ENCODE measurements at regions not wholly inside any gene's neighbourhood (a gene's known extent, or its start where the extent isn't known, plus 50 kb on each side); places are given as distances from the start of the nearest gene placed in this dataset.

DNA sequence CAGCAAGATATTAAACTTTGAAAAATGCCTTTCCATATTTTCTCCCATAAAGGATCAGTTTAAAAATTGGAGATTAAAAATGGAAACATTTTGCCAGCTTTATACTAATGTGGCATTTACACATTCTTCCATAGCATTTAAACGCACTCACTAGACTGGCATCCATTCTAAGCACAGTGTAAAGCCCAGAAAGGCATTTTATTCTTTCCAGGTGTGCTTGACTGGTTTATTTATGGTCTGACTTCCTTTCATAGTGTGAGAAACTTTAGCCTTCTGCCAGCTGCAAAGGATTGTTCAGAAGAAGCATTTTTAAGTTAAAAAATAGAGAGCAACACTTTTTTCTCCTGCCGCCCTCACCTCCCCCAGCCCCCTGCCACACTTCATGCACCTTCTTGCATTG is 271.7 kb upstream of the PSMD7 start:
- Histone ChIP-seq H3K4me1 (ENCODE audit: insufficient read depth, low read length) (peaks cover 46% of the 10 kb centered on the region), H3K36me3 (ENCODE audit: insufficient read depth, low read length) (no peaks in the 10 kb centered on the region), H3K9me3 (ENCODE audit: control insufficient read depth, insufficient read depth, low read length) (no peaks in the 10 kb centered on the region), H3K9ac (ENCODE audit: low read depth, low read length) (no peak overlapping the region)

DNA sequence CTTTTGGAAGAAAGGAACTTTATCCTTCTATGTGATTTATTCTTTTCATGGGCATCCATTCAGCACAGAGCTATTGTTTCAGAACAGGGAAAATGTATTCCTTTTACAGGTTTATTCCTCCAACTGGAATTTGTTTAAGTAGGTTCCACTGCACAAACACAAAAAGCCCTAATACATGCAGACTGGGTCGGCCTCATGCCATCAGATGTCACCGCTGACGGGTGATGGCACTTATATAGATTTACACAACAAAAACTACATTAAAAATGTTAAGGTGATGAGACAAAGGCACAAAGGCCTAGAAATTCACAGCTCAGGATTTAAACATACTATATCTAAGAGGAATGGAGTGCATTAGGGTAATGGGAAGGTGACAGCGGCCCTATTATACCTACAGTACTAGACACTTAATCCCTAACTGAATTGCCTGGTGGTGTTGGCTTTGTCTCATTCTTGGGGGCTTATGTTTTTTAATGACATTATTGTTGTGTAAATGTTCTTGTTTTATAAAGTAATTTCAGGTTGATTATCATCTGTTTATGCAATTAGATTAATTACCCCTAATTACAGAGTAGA is 276.4 kb upstream of the PSMD7 start:
- Histone ChIP-seq H3K4me1 (ENCODE audit: insufficient read depth, low read length) (peaks cover 17% of the 10 kb centered on the region; the same call in 1 of the 2 replicates), H3K9ac (ENCODE audit: low read depth, low read length) (no peak overlapping the region), H3K36me3 (ENCODE audit: insufficient read depth, low read length) (no peaks in the 10 kb centered on the region), H3K9me3 (ENCODE audit: control insufficient read depth, insufficient read depth, low read length) (no peaks in the 10 kb centered on the region)

GRCh38 chr16:74019612-74020011 is 277.0 kb upstream of the PSMD7 start:
- peaks cover 14% of the 10 kb centered on the region; the same call in 1 of the 2 replicates for H3K4me1 ChIP-seq (ENCODE audit: insufficient read depth, low read length)
- no peaks in the 10 kb centered on the region for H3K9me3 ChIP-seq (ENCODE audit: control insufficient read depth, insufficient read depth, low read length)
- H3K9ac ChIP-seq (ENCODE audit: low read depth, low read length), result no peak overlapping the region
- no peaks in the 10 kb centered on the region for H3K36me3 ChIP-seq (ENCODE audit: insufficient read depth, low read length)

DNA sequence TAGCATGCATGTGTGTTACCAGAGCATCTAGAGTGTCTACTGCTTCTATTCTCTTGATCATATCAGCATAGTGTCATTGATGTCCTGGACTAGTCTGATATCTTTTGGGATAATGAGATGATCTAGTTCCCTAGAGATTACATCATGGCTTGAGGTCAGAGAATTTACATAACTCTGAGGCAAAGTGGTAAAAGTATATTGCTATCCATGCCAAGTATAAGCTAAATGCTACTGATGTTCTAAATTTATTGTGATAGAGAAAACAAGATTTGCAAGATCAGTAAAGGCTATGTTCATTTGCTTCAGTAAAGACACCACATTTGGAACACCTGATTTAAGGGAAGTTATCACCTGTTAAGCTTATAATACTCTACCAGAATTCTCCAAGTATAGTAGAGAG is 280.7 kb upstream of the PSMD7 start:
- H3K36me3 ChIP-seq (ENCODE audit: insufficient read depth, low read length), result no peaks in the 10 kb centered on the region
- H3K9ac ChIP-seq (ENCODE audit: low read depth, low read length), result no peak overlapping the region
- H3K9me3 ChIP-seq (ENCODE audit: control insufficient read depth, insufficient read depth, low read length), result no peaks in the 10 kb centered on the region
- H3K4me1 ChIP-seq (ENCODE audit: insufficient read depth, low read length), result peaks cover 14% of the 10 kb centered on the region; the same call in 1 of the 2 replicates

DNA sequence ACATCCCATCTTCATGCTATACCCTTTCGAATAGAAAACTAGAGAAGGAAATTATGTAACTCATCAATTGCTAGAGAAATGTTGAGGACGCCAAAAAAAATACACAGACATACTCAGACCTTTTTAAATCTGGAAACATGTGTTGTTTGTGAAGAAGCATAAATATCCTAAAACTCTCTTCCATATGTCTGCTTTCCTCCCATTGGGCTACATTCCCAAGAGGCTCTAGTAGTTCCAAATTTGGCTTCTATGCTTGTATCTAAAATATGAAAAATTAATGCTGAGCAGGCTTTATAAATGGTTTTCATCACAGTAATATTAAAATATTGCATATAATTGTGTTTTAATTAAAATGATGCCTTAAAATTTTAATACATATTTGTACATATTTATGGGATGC is 297.9 kb upstream of the PSMD7 start:
- Histone ChIP-seq H3K4me1 (ENCODE audit: insufficient read depth, low read length) (no peaks in the 10 kb centered on the region), H3K9me3 (ENCODE audit: control insufficient read depth, insufficient read depth, low read length) (no peaks in the 10 kb centered on the region; the same call in 1 of the 2 replicates), H3K36me3 (ENCODE audit: insufficient read depth, low read length) (no peaks in the 10 kb centered on the region), H3K9ac (ENCODE audit: low read depth, low read length) (no peak overlapping the region)

- no peaks in the 10 kb centered on the region for H3K36me3 ChIP-seq (ENCODE audit: insufficient read depth, low read length)
- H3K4me1 ChIP-seq (ENCODE audit: insufficient read depth, low read length), result no peaks in the 10 kb centered on the region
- no peak overlapping the region for H3K9ac ChIP-seq (ENCODE audit: low read depth, low read length)
- no peaks in the 10 kb centered on the region; the same call in 1 of the 2 replicates for H3K9me3 ChIP-seq (ENCODE audit: control insufficient read depth, insufficient read depth, low read length)
Observed at GRCh38 chr16:73997971-73998370, 298.6 kb upstream of the PSMD7 start.

DNA sequence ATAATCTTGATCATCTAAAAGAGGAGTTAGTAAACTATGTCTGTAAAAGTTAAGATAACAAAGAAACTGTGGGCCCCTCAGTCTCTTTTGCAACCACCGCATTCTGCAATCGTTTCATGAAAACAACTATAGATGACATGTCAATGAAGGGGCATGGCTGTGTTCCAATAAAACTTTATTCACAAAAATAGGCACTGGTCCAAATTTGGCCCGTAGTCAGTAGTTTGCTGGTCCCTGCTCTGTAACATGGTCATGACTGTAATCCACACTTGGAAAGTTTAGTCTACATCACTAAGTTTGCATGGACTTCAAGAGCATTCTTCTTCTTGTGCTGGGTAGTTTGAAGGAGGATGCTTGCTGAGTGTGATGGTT is 299.3 kb upstream of the PSMD7 start:
- no peak overlapping the region for H3K9ac ChIP-seq (ENCODE audit: low read depth, low read length)
- H3K36me3 ChIP-seq (ENCODE audit: insufficient read depth, low read length), result no peaks in the 10 kb centered on the region
- H3K4me1 ChIP-seq (ENCODE audit: insufficient read depth, low read length), result no peaks in the 10 kb centered on the region
- no peaks in the 10 kb centered on the region; the same call in 1 of the 2 replicates for H3K9me3 ChIP-seq (ENCODE audit: control insufficient read depth, insufficient read depth, low read length)

GRCh38 chr16:73996624-73997339 is 299.8 kb upstream of the PSMD7 start:
- no peak overlapping the region for H3K9ac ChIP-seq (ENCODE audit: low read depth, low read length)
- H3K4me1 ChIP-seq (ENCODE audit: insufficient read depth, low read length), result no peaks in the 10 kb centered on the region
- no peaks in the 10 kb centered on the region; the same call in 1 of the 2 replicates for H3K9me3 ChIP-seq (ENCODE audit: control insufficient read depth, insufficient read depth, low read length)
- H3K36me3 ChIP-seq (ENCODE audit: insufficient read depth, low read length), result no peaks in the 10 kb centered on the region

DNA sequence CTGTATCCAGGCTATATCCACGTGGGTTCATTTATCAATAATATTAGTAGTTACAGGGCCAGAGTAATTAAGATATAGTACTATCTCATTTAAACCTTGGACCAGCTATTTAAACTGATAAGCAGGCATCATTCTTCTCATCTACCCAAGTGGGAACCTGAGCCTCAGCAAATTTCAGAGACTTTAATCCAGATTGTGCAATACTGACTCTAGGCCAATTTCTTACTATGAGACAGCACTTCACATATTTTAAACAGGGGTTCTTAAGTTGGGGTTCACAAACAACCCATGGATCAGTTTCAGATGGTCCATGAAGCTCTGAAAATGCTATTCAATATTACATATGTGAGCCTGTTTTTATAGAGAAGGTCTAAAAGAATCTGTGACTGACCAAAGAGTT is 302.7 kb upstream of the PSMD7 start:
- Histone ChIP-seq H3K9ac (ENCODE audit: low read depth, low read length) (no peak overlapping the region), H3K36me3 (ENCODE audit: insufficient read depth, low read length) (no peaks in the 10 kb centered on the region), H3K4me1 (ENCODE audit: insufficient read depth, low read length) (no peaks in the 10 kb centered on the region), H3K9me3 (ENCODE audit: control insufficient read depth, insufficient read depth, low read length) (no peaks in the 10 kb centered on the region; the same call in 1 of the 2 replicates)

GRCh38 chr16:73978407-73978784 is 318.2 kb upstream of the PSMD7 start:
- H3K4me1 ChIP-seq (ENCODE audit: insufficient read depth, low read length), result no peaks in the 10 kb centered on the region
- no peaks in the 10 kb centered on the region for H3K9me3 ChIP-seq (ENCODE audit: control insufficient read depth, insufficient read depth, low read length)

DNA sequence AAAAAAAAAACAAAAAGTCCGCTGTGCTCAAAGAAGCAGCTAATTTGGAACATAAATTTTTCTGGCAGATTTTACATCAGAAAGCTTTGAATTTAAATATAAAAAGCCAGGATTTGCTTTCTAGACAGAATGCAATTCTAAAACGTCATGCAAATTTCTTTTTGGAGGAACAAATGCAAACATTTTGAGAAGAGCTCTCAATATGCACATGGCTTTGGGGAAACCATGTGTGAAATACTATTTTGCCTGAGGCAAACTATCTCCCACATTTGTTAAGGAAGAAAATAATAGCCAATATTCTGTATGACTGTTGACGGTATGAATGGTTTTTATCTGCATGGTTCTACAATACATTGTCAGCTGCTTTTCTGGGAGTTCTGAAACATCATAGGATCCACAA is 320.0 kb upstream of the PSMD7 start:
- Histone ChIP-seq H3K9me3 (ENCODE audit: control insufficient read depth, insufficient read depth, low read length) (no peaks in the 10 kb centered on the region), H3K4me1 (ENCODE audit: insufficient read depth, low read length) (no peaks in the 10 kb centered on the region), H3K36me3 (ENCODE audit: insufficient read depth, low read length) (no peaks in the 10 kb centered on the region), H3K9ac (ENCODE audit: low read depth, low read length) (no peak overlapping the region)

More at GRCh38 chr16:73978407-73978784, 318.2 kb upstream of the PSMD7 start:
- Histone ChIP-seq H3K9ac (ENCODE audit: low read depth, low read length) (no peak overlapping the region), H3K36me3 (ENCODE audit: insufficient read depth, low read length) (no peaks in the 10 kb centered on the region)

DNA sequence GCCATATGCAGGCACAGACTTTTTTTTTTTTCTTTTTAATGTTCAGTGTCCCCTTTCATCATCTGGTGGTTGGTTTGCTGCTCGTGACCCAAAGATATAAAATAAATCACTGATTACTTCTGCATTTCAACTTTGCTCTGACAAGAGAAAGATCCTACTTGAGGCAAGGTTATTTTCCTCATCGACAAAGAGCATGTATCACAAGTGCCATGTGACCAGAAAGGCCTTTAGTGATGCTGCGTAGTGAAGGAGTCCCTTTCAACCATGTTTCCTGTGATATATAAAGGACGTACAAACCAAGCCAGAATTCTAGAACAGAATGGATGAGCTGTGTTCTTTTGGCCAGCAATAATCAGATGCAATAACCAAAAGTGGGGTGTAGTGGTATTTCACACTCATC is 323.4 kb upstream of the PSMD7 start:
- Histone ChIP-seq H3K9ac (ENCODE audit: low read depth, low read length) (no peak overlapping the region), H3K4me1 (ENCODE audit: insufficient read depth, low read length) (no peaks in the 10 kb centered on the region), H3K36me3 (ENCODE audit: insufficient read depth, low read length) (no peaks in the 10 kb centered on the region), H3K9me3 (ENCODE audit: control insufficient read depth, insufficient read depth, low read length) (no peaks in the 10 kb centered on the region)

DNA sequence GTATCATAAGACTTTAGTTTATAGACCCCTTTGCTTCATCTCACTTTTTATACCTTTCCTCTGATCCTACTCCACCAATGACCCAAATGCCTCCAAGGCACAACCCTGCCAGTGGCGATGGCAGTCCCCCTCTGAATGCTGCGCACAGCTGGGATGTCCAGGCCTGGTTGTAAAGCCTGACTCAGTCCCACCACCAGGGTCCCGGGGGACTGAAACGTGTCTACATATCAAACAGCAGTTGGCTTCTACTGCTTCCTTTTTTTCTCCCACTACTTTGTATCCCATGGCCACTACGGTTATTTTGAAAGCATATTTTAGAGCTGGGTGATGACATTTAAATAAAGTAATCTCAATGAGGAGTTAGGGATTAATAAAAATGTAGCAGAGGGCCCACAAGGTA is 329.8 kb upstream of the PSMD7 start:
- Histone ChIP-seq H3K9me3 (ENCODE audit: control insufficient read depth, insufficient read depth, low read length) (no peaks in the 10 kb centered on the region), H3K4me1 (ENCODE audit: insufficient read depth, low read length) (no peaks in the 10 kb centered on the region), H3K9ac (ENCODE audit: low read depth, low read length) (no peak overlapping the region), H3K36me3 (ENCODE audit: insufficient read depth, low read length) (no peaks in the 10 kb centered on the region)

GRCh38 chr16:73965591-73965990 is 331.0 kb upstream of the PSMD7 start:
- Histone ChIP-seq H3K9ac (ENCODE audit: low read depth, low read length) (no peak overlapping the region), H3K36me3 (ENCODE audit: insufficient read depth, low read length) (no peaks in the 10 kb centered on the region), H3K4me1 (ENCODE audit: insufficient read depth, low read length) (no peaks in the 10 kb centered on the region), H3K9me3 (ENCODE audit: control insufficient read depth, insufficient read depth, low read length) (no peaks in the 10 kb centered on the region)
